Spleen (tissue), 11 donors: ENCODE measurements at regions not wholly inside any gene's neighbourhood (a gene's known extent, or its start where the extent isn't known, plus 50 kb on each side); places are given as distances from the start of the nearest gene placed in this dataset.
"Not testable (repeated sequence)": the region's sequence is repeated elsewhere in the genome, so short reads cannot be mapped to it uniquely, and the experiment has no call there.

ENCODE experiments used
- DNase-seq: peaks from one replicate; pipeline ENCODE4 v3.0.0-alpha.2; 2020
- H3K27ac ChIP-seq, 8 donors: fragments of 200-600 bp; sonication (generic) in 7 of 8; 1 replicate in 4 of 8; 2 replicates in 4 of 8; pipeline versions ENCODE4 v1.5.0 to v1.8.0; 2016 to 2021; ENCODE audit warnings: inconsistent platforms in 4 of 8, mild to moderate bottlenecking in 4 of 8, moderate library complexity in 1 of 8
- H3K27me3 ChIP-seq, 7 donors: fragments of 200-600 bp; sonication (generic) in 6 of 7; replicated peaks in 1 of 7; 1 replicate in 4 of 7; 2 replicates in 3 of 7; pipeline versions ENCODE4 v1.5.0 to v1.8.0; 2016 to 2021; ENCODE audit warnings: inconsistent platforms in 3 of 7, mild to moderate bottlenecking in 1 of 7
- H3K36me3 ChIP-seq, 6 donors: fragments of 200-600 bp; sonication (generic) in 5 of 6; 1 replicate in 4 of 6; 2 replicates in 2 of 6; pipeline versions ENCODE4 v1.5.0 to v1.8.0; 2016 to 2021; ENCODE audit warnings: inconsistent platforms in 2 of 6
- H3K4me1 ChIP-seq, 6 donors: fragments of 200-600 bp; sonication (generic) in 5 of 6; 1 replicate in 3 of 6; 2 replicates in 3 of 6; pipeline versions ENCODE4 v1.5.0 to v1.8.0; 2016 to 2021; ENCODE audit warnings: inconsistent platforms in 3 of 6
- H3K4me3 ChIP-seq, 8 donors: fragments of 200-600 bp; sonication (generic) in 7 of 8; 1 replicate in 4 of 8; 2 replicates in 4 of 8; pipeline versions ENCODE4 v1.5.0 to v1.8.0; 2016 to 2021; ENCODE audit warnings: inconsistent platforms in 4 of 8, mild to moderate bottlenecking in 4 of 8, moderate library complexity in 2 of 8
- H3K9me3 ChIP-seq, 8 donors: fragments of 200-600 bp; sonication (generic) in 7 of 8; 1 replicate in 4 of 8; 2 replicates in 4 of 8; pipeline versions ENCODE4 v1.5.0 to v1.8.0; 2016 to 2021; ENCODE audit warnings: inconsistent platforms in 4 of 8
- POLR2A ChIP-seq, 3 donors: fragments of 450-650 bp; IDR thresholded peaks; one replicate each; pipeline ENCODE4 v1.5.1; 2017; ENCODE audit warnings: antibody characterized with exemption in 3 of 3, mild to moderate bottlenecking in 1 of 3
- POLR2AphosphoS5 ChIP-seq, 3 donors: sonication (generic); formaldehyde crosslinking; IDR thresholded peaks; one replicate each; pipeline ENCODE4 v1.5.1; 2017; ENCODE audit warnings: antibody characterized with exemption in 3 of 3
- WGBS, 5 donors: extraction: QIAGEN DNeasy Blood & Tissue Kit in 3 of 5; methylation state at CpG; one replicate each; pipeline versions ENCODE4 v1.1.5 to v1.1.7; 2013 to 2018; 5-methylcytosine and 5-hydroxymethylcytosine counted together
- intact Hi-C: fragments of 100-400 bp; cut with DNase I; formaldehyde crosslinking; loops from one replicate; pipeline ENCODE4 v1.15.0; 2023; ENCODE audit warnings: low total_unique reads
- TF ChIP-seq, protein P1 (sequence below), 11 experiments: fragments of 200-600 bp in 7 of 11; fragments of 450-650 bp in 4 of 11; sonication (generic) in 4 of 11; IDR thresholded peaks in 8 of 11; conservative IDR thresholded peaks in 3 of 11; 1 replicate in 7 of 11; 2 replicates in 4 of 11; pipeline versions ENCODE4 v1.4.0 to v1.8.0; 2016 to 2021; ENCODE audit warnings: antibody characterized with exemption in 11 of 11, inconsistent platforms in 4 of 11, mild to moderate bottlenecking in 1 of 11
- donor health status: healthy with polysubstance abuse.
- donor health status: DM: no; HTN: no; CAD: no; lungs with moderate emphysema.
- donor health status: DM: no; HTN: no; CAD: no.
- donor health status: Bipolar disorder and iron deficiency.
- donor health status: healthy.
- donor health status: DM: no; HTN: no; CAD: no.
- donor health status: DM: yes; HTN: yes; CAD: no.

DNA sequence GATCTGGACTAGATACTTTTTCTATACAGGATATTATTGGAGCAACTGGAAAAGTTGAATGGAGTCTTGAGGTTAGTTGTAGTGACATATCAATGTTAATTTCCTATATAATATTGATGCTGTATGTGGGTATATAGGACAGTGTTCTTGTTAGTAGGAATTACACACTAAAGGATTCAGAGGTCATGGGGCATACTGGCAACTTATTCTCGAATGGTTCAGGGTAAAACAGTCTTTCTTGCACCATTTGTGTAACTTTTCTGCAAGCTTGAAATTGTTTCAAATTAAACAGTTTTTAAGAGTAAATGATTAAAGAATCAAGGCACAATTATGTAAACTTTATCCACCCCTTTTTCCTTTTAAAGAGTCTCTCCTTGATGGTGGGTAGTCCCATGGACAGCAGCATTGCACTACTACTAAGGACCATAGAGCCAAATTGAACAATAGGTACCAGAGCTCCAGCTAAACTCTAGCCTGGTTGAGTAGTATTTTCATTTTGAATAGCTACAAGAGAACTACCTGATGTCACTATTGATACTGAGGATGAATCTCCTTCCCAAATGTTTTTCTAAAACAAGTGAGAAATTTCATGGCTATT, 70.1 kb downstream of the DMP1 start:
- Histone ChIP-seq H3K27me3 (no peaks in the 10 kb centered on the region), H3K4me1 (no peaks in the 10 kb centered on the region), H3K9me3 (peaks cover 0 to 12% (median 7%) of the 10 kb centered on the region in 8 donors), H3K4me3 (no peak overlapping the region), H3K36me3 (no peaks in the 10 kb centered on the region), H3K27ac (no peak overlapping the region)
- intact Hi-C loops: no loop called here
- 63 to 79% (median 69%) methylated on average over 1 of the region's 1 CpG for WGBS, 5 donors
- DNase-seq: no peak
- TF ChIP-seq, protein P1, sequence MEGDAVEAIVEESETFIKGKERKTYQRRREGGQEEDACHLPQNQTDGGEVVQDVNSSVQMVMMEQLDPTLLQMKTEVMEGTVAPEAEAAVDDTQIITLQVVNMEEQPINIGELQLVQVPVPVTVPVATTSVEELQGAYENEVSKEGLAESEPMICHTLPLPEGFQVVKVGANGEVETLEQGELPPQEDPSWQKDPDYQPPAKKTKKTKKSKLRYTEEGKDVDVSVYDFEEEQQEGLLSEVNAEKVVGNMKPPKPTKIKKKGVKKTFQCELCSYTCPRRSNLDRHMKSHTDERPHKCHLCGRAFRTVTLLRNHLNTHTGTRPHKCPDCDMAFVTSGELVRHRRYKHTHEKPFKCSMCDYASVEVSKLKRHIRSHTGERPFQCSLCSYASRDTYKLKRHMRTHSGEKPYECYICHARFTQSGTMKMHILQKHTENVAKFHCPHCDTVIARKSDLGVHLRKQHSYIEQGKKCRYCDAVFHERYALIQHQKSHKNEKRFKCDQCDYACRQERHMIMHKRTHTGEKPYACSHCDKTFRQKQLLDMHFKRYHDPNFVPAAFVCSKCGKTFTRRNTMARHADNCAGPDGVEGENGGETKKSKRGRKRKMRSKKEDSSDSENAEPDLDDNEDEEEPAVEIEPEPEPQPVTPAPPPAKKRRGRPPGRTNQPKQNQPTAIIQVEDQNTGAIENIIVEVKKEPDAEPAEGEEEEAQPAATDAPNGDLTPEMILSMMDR (IDR thresholded peaks at IDR 0.05 in 8 of 11, conservative IDR thresholded peaks at IDR 0.05 in 3 of 11): no peak
- TF ChIP-seq POLR2AphosphoS5 (IDR thresholded peaks at IDR 0.05): no peak
- TF ChIP-seq POLR2A (IDR thresholded peaks at IDR 0.05): no peak

DNA sequence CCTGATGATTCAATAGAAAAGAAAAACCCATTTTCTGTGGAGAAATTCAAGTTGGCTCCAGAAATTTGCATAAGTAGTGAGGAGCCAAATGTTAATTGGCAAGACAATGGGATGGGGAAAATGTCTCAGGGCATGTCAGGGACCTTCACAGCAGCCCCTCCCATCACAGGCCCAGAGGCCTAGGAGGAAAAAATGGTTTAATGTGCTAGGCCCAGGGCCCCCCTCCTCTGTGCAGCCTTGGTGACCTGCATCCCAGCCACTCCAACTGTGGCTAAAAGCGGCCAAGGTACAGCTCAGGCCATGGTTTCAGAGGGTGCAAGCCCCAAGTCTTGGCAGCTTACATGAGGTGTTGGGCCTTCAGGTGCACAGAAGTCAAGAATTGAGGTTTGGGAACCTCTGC, 74.1 kb upstream of the IBSP start:
- intact Hi-C loops, H3K4me1 ChIP-seq, DNase-seq, H3K4me3 ChIP-seq, H3K36me3 ChIP-seq, H3K27ac ChIP-seq, H3K27me3 ChIP-seq: not testable (repeated sequence)
- peaks cover 0 to 26% (median 17%) of the 10 kb centered on the region in 8 donors for H3K9me3 ChIP-seq
- WGBS, 5 donors: 87 to 100% (median 91%) methylated on average over 1 of the region's 1 CpG; no CpG with 5 or more reads in 1 of the 5 donors

DNA sequence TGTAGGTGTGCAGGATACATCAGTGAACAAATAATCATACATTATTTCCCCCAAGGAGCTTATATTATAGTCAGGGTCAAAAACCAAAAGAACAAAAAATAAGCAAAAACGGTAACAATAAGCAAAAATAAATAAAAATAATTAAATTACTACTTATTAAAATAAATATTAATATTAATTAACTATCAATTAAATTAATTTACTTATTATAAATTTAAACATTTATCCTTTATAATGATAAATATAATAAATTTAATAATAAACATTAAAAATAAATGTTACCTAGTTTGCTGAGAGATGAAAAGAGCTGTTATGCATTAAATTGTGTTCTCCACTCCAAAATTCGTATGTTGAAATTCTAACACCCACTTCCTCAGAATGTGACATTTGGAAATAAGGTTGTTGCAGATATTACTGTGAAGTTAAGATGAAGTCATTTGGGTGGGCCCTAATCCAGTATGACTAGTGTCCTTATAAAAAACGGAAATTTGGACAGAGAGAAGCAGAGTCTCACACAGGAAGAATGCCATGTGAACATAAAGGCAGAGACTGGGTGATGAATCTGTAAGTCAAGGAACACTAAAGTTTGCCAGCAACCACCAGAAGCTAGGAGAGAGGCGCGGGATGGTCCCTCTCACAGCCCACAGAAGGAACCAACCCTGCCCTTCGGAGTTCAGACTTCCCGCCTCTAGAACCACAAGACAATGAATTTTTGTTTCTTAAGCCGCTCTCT, 67.2 kb upstream of the IBSP start:
- H3K27me3 ChIP-seq: no peaks in the 10 kb centered on the region
- no peak for DNase-seq
- no peaks in the 10 kb centered on the region for H3K36me3 ChIP-seq
- intact Hi-C loops: no loop called here
- H3K27ac ChIP-seq: no peak overlapping the region
- H3K4me3 ChIP-seq: no peak overlapping the region
- 55 to 76% (median 56%) methylated on average over 8 of the region's 8 CpGs for WGBS, 5 donors
- H3K4me1 ChIP-seq: no peaks in the 10 kb centered on the region
- H3K9me3 ChIP-seq: no peaks in the 10 kb centered on the region
- TF ChIP-seq POLR2AphosphoS5 (IDR thresholded peaks at IDR 0.05) (no peak), POLR2A (IDR thresholded peaks at IDR 0.05) (no peak)
- TF ChIP-seq, protein P1 (IDR thresholded peaks at IDR 0.05 in 8 of 11, conservative IDR thresholded peaks at IDR 0.05 in 3 of 11): no peak

DNA sequence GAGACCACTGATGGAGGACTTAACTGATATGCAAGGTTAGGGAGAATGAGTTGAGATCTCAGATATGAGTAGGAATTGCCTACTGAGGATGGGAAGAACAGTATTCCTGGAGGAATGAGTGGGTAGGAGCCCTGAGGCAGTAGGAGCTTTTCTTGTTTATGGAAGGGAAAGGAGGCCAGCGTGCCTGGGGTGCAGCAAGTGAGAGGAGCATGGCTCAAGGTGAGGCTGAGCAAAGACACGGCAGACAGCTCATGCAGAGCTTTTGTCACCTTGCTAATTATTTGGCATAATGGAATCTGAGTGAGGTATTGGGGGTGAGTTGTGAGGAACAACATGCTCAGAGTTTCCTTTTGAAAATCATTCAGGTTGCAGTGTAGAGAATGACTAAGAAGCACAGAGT, 65.3 kb upstream of the IBSP start:
- H3K4me3 ChIP-seq: no peak overlapping the region
- TF ChIP-seq, protein P1 (IDR thresholded peaks at IDR 0.05 in 8 of 11, conservative IDR thresholded peaks at IDR 0.05 in 3 of 11): no peak
- TF ChIP-seq POLR2A (IDR thresholded peaks at IDR 0.05) (no peak), POLR2AphosphoS5 (IDR thresholded peaks at IDR 0.05) (no peak)
- intact Hi-C loops: no loop called here
- H3K4me1 ChIP-seq: no peaks in the 10 kb centered on the region
- no peaks in the 10 kb centered on the region for H3K27me3 ChIP-seq
- WGBS, 5 donors: 68 to 83% (median 72%) methylated on average over 2 of the region's 2 CpGs
- DNase-seq: no peak
- no peaks in the 10 kb centered on the region for H3K36me3 ChIP-seq
- H3K9me3 ChIP-seq: no peaks in the 10 kb centered on the region
- no peak overlapping the region for H3K27ac ChIP-seq
